NCI-H1417 treated with DMSO at 0.1 percent for 48 hours (cell line): ENCODE measurements at regions not wholly inside any gene's neighbourhood (a gene's known extent, or its start where the extent isn't known, plus 50 kb on each side); places are given as distances from the start of the nearest gene placed in this dataset.
"Not testable (repeated sequence)": the region's sequence is repeated elsewhere in the genome, so short reads cannot be mapped to it uniquely, and the experiment has no call there.

Experiments used
- DNase-seq: peaks from one replicate; lab custom pipeline; 2025; lab: John Stamatoyannopoulos, UW

- no peak for DNase-seq
Observed at GRCh38 chr7:136412952-136413351, 435.8 kb upstream of the MTPN start.

- peak; percentile 41 for DNase-seq
Observed at GRCh38 chr7:136405931-136406777, 429.0 kb upstream of the MTPN start.

GRCh38 chr7:136403591-136403990, 426.4 kb upstream of the MTPN start:
- DNase-seq: no peak

GRCh38 chr7:136400877-136401276, 423.7 kb upstream of the MTPN start:
- no peak for DNase-seq

GRCh38 chr7:136399385-136399784, 422.2 kb upstream of the MTPN start:
- no peak for DNase-seq

GRCh38 chr7:136392856-136393255, 415.7 kb upstream of the MTPN start:
- no peak for DNase-seq

GRCh38 chr7:136391371-136391770, 414.2 kb upstream of the MTPN start:
- no peak for DNase-seq

- no peak for DNase-seq
Observed at GRCh38 chr7:136389933-136390332, 412.8 kb upstream of the MTPN start.

GRCh38 chr7:136386876-136387275, 409.7 kb upstream of the MTPN start:
- DNase-seq: no peak

- DNase-seq: not testable (repeated sequence)
Observed at GRCh38 chr7:136371409-136371808, 394.2 kb upstream of the MTPN start.

- no peak for DNase-seq
Observed at GRCh38 chr7:136370137-136370536, 393.0 kb upstream of the MTPN start.

GRCh38 chr7:136369225-136369624, 392.1 kb upstream of the MTPN start:
- DNase-seq: no peak

GRCh38 chr7:136359333-136359903, 382.3 kb upstream of the MTPN start:
- no peak for DNase-seq

GRCh38 chr7:136353287-136353686, 376.1 kb upstream of the MTPN start:
- no peak for DNase-seq

GRCh38 chr7:136348542-136349192, 371.5 kb upstream of the MTPN start:
- no peak for DNase-seq

- no peak for DNase-seq
Observed at GRCh38 chr7:136348142-136348541, 371.0 kb upstream of the MTPN start.

GRCh38 chr7:136347488-136347887, 370.3 kb upstream of the MTPN start:
- no peak for DNase-seq

- no peak for DNase-seq
Observed at GRCh38 chr7:136342251-136342650, 365.1 kb upstream of the MTPN start.

- no peak for DNase-seq
Observed at GRCh38 chr7:136339464-136339863, 362.3 kb upstream of the MTPN start.

GRCh38 chr7:136336932-136337331, 359.8 kb upstream of the MTPN start:
- DNase-seq: no peak

- DNase-seq: no peak
Observed at GRCh38 chr7:136333636-136334035, 356.5 kb upstream of the MTPN start.

- DNase-seq: no peak
Observed at GRCh38 chr7:136326045-136326609, 349.0 kb upstream of the MTPN start.

- no peak for DNase-seq
Observed at GRCh38 chr7:136325578-136325977, 348.4 kb upstream of the MTPN start.
